ENCODE measurements at regions not wholly inside any gene's neighbourhood (a gene's known extent, or its start where the extent isn't known, plus 50 kb on each side); places are given as distances from the start of the nearest gene placed in this dataset.
"Not testable (repeated sequence)": the region's sequence is repeated elsewhere in the genome, so short reads cannot be mapped to it uniquely, and the experiment has no call there.

- no peaks in the 10 kb centered on the region for H3K36me3 ChIP-seq (ENCODE audit: control insufficient read depth, insufficient read depth, low read length)
- H3K4me3 ChIP-seq (ENCODE audit: low read depth, low read length) = no peak overlapping the region
- H3K27me3 ChIP-seq (ENCODE audit: control insufficient read depth, insufficient read depth, low read length) = no peaks in the 10 kb centered on the region
- ChIA-PET POLR2A (no interaction called here), CTCF (no interaction called here)
- TF ChIP-seq CTCF (IDR thresholded peaks at IDR 0.05; ENCODE audit: insufficient read depth, low read depth, low read length) = no peak
- no peak for DNase-seq (ENCODE audit: low read depth)
These were observed 465.8 kb downstream of the FRK start for GRCh38 chr6:115594891-115595290.

- Histone ChIP-seq H3K27me3 (ENCODE audit: control insufficient read depth, insufficient read depth, low read length) (no peaks in the 10 kb centered on the region), H3K36me3 (ENCODE audit: control insufficient read depth, insufficient read depth, low read length) (no peaks in the 10 kb centered on the region), H3K4me3 (ENCODE audit: low read depth, low read length) (no peak overlapping the region)
- CTCF ChIA-PET = no interaction called here
- TF ChIP-seq CTCF (IDR thresholded peaks at IDR 0.05; ENCODE audit: insufficient read depth, low read depth, low read length) = no peak
- POLR2A ChIA-PET = no interaction called here
- no peak for DNase-seq (ENCODE audit: low read depth)
These were observed 468.7 kb downstream of the FRK start for GRCh38 chr6:115592025-115592424.

- H3K36me3 ChIP-seq (ENCODE audit: control insufficient read depth, insufficient read depth, low read length); H3K4me3 ChIP-seq (ENCODE audit: low read depth, low read length); POLR2A ChIA-PET; H3K27me3 ChIP-seq (ENCODE audit: control insufficient read depth, insufficient read depth, low read length); DNase-seq (ENCODE audit: low read depth): not testable (repeated sequence)
- CTCF ChIA-PET = interaction anchor here (1.5 kb wide), 1 partner anchor 14 kb away, joined by 5 read pairs; no protein-coding TSS in a partner anchor
These were observed 471.6 kb downstream of the FRK start for GRCh38 chr6:115589072-115589471.

- peak; percentile 50 for DNase-seq (ENCODE audit: low read depth)
- Histone ChIP-seq H3K4me3 (ENCODE audit: low read depth, low read length) (no peak overlapping the region), H3K27me3 (ENCODE audit: control insufficient read depth, insufficient read depth, low read length) (no peaks in the 10 kb centered on the region), H3K36me3 (ENCODE audit: control insufficient read depth, insufficient read depth, low read length) (no peaks in the 10 kb centered on the region)
- POLR2A ChIA-PET = no interaction called here
- CTCF ChIA-PET = no interaction called here
- no peak for TF ChIP-seq CTCF (IDR thresholded peaks at IDR 0.05; ENCODE audit: insufficient read depth, low read depth, low read length)
These were observed 477.4 kb downstream of the FRK start for GRCh38 chr6:115583290-115583689.

GRCh38 chr6:115582386-115582785 lies 478.3 kb downstream of the FRK start:
- CTCF ChIA-PET = interaction anchor here (1.0 kb wide), 1 partner anchor 14 kb away, joined by 3 read pairs; no protein-coding TSS in a partner anchor
- DNase-seq (ENCODE audit: low read depth) = no peak
- no peaks in the 10 kb centered on the region for H3K27me3 ChIP-seq (ENCODE audit: control insufficient read depth, insufficient read depth, low read length)
- H3K4me3 ChIP-seq (ENCODE audit: low read depth, low read length) = no peak overlapping the region
- H3K36me3 ChIP-seq (ENCODE audit: control insufficient read depth, insufficient read depth, low read length) = no peaks in the 10 kb centered on the region
- no peak for TF ChIP-seq CTCF (IDR thresholded peaks at IDR 0.05; ENCODE audit: insufficient read depth, low read depth, low read length)
- POLR2A ChIA-PET = no interaction called here

GRCh38 chr6:115579565-115579964 lies 481.1 kb downstream of the FRK start:
- CTCF ChIA-PET; POLR2A ChIA-PET; DNase-seq (ENCODE audit: low read depth); H3K27me3 ChIP-seq (ENCODE audit: control insufficient read depth, insufficient read depth, low read length); H3K4me3 ChIP-seq (ENCODE audit: low read depth, low read length); H3K36me3 ChIP-seq (ENCODE audit: control insufficient read depth, insufficient read depth, low read length): not testable (repeated sequence)
